Gastrocnemius medialis (tissue), 4 donors: ENCODE measurements at regions not wholly inside any gene's neighbourhood (a gene's known extent, or its start where the extent isn't known, plus 50 kb on each side); places are given as distances from the start of the nearest gene placed in this dataset.
"Not testable (repeated sequence)": the region's sequence is repeated elsewhere in the genome, so short reads cannot be mapped to it uniquely, and the experiment has no call there.

Experiments used
- ATAC-seq, 2 donors: fragments of 150-250 bp; one replicate each; pipeline ENCODE4 v1.9.1; 2016
- DNase-seq, 2 donors: peaks; one replicate each; pipeline ENCODE4 v3.0.0-alpha.2; 2019
- H3K27ac ChIP-seq, 4 donors: fragments of 200-600 bp; sonication (generic); 1 replicate in 1 of 4; 2 replicates in 3 of 4; pipeline ENCODE4 v1.5.1; 2016 to 2018; ENCODE audit warnings: mild to moderate bottlenecking in 2 of 4, moderate library complexity in 1 of 4
- H3K27me3 ChIP-seq, 3 donors: fragments of 200-600 bp; sonication (generic) in 2 of 3; 1 replicate in 1 of 3; 2 replicates in 2 of 3; pipeline versions ENCODE4 v1.5.1 to v1.6.0; 2016 to 2019; ENCODE audit warnings: mild to moderate bottlenecking in 1 of 3, moderate library complexity in 1 of 3
- H3K36me3 ChIP-seq, 2 donors: fragments of 200-600 bp; sonication (generic) in 1 of 2; one replicate each; pipeline ENCODE4 v1.5.1; 2017 to 2018
- H3K4me1 ChIP-seq, 2 donors: fragments of 200-600 bp; sonication (generic) in 1 of 2; one replicate each; pipeline ENCODE4 v1.5.1; 2016 to 2017; ENCODE audit warnings: mild to moderate bottlenecking in 2 of 2
- H3K4me3 ChIP-seq, 4 donors: fragments of 200-600 bp; sonication (generic) in 3 of 4; 1 replicate in 1 of 4; 2 replicates in 3 of 4; pipeline ENCODE4 v1.5.1; 2016 to 2019; ENCODE audit warnings: mild to moderate bottlenecking in 2 of 4
- H3K9me3 ChIP-seq, 3 donors: fragments of 200-600 bp; sonication (generic) in 2 of 3; 1 replicate in 1 of 3; 2 replicates in 2 of 3; pipeline ENCODE4 v1.5.1; 2016 to 2019
- POLR2A ChIP-seq, 2 donors: fragments of 450-650 bp; IDR thresholded peaks; one replicate each; pipeline ENCODE4 v1.6.1; 2017; ENCODE audit warnings: antibody characterized with exemption in 2 of 2, mild to moderate bottlenecking in 2 of 2, moderate library complexity in 2 of 2
- in situ Hi-C, 4 donors: fragments of 200-750 bp; cut with MboI; loops; one replicate each; pipeline versions ENCODE4 v1.15.0 to v1.8.0; 2017; ENCODE audit warnings: low sequenced_read_pairs in 4 of 4
- intact Hi-C: fragments of 100-400 bp; cut with DNase I; formaldehyde crosslinking; loops from one replicate; pipeline ENCODE4 v1.15.1; 2023; ENCODE audit warnings: low total_unique reads
- TF ChIP-seq, protein P1 (sequence below), 5 experiments: fragments of 450-650 bp in 3 of 5; fragments of 200-600 bp in 2 of 5; sonication (generic) in 2 of 5; IDR thresholded peaks in 4 of 5; conservative IDR thresholded peaks in 1 of 5; 1 replicate in 4 of 5; 2 replicates in 1 of 5; pipeline ENCODE4 v1.5.1; 2016 to 2019; ENCODE audit warnings: antibody characterized with exemption in 5 of 5, mild to moderate bottlenecking in 3 of 5, moderate library complexity in 3 of 5

- ATAC-seq: no peak
- intact Hi-C loops: no loop called here
- TF ChIP-seq, protein P1, sequence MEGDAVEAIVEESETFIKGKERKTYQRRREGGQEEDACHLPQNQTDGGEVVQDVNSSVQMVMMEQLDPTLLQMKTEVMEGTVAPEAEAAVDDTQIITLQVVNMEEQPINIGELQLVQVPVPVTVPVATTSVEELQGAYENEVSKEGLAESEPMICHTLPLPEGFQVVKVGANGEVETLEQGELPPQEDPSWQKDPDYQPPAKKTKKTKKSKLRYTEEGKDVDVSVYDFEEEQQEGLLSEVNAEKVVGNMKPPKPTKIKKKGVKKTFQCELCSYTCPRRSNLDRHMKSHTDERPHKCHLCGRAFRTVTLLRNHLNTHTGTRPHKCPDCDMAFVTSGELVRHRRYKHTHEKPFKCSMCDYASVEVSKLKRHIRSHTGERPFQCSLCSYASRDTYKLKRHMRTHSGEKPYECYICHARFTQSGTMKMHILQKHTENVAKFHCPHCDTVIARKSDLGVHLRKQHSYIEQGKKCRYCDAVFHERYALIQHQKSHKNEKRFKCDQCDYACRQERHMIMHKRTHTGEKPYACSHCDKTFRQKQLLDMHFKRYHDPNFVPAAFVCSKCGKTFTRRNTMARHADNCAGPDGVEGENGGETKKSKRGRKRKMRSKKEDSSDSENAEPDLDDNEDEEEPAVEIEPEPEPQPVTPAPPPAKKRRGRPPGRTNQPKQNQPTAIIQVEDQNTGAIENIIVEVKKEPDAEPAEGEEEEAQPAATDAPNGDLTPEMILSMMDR (IDR thresholded peaks at IDR 0.05 in 4 of 5, conservative IDR thresholded peaks at IDR 0.05 in 1 of 5): no peak
- TF ChIP-seq POLR2A (IDR thresholded peaks at IDR 0.05): no peak
These were observed 562.3 kb upstream of the C9orf72 start for GRCh38 chr9:28135549-28135948.

DNA sequence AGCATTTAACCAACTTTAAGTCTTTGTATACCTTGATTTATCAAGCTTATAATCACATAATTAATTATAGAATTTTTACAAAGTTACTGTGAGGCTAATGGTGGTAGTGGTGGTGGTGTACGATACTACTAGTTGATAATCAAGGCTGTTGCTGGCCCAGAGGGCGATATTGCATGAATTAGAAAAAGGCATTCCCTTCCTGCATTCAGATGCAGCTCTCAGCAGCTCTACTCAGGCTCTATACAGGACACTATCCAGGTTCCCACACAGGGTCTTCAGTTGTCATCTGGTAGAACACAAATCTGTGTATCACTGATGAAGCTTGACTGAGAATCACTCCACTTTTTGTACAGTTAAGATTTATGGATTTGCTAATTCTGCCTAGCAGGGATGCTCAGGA is 562.8 kb upstream of the C9orf72 start:
- H3K4me1 ChIP-seq: no peaks in the 10 kb centered on the region
- no peak overlapping the region for H3K4me3 ChIP-seq
- intact Hi-C loops (no loop called here), in situ Hi-C loops (no loop called here)
- ATAC-seq (no peak), DNase-seq (no peak)
- H3K9me3 ChIP-seq: no peaks in the 10 kb centered on the region
- no peaks in the 10 kb centered on the region for H3K36me3 ChIP-seq
- no peaks in the 10 kb centered on the region for H3K27me3 ChIP-seq
- TF ChIP-seq, protein P1 (IDR thresholded peaks at IDR 0.05 in 4 of 5, conservative IDR thresholded peaks at IDR 0.05 in 1 of 5): no peak
- no peak for TF ChIP-seq POLR2A (IDR thresholded peaks at IDR 0.05)
- no peak overlapping the region for H3K27ac ChIP-seq

More at GRCh38 chr9:28135549-28135948, 562.3 kb upstream of the C9orf72 start:
- no peak for DNase-seq
- H3K4me1 ChIP-seq: no peaks in the 10 kb centered on the region
- no peak overlapping the region for H3K27ac ChIP-seq
- H3K27me3 ChIP-seq: no peaks in the 10 kb centered on the region
- no peaks in the 10 kb centered on the region for H3K36me3 ChIP-seq
- no peak overlapping the region for H3K4me3 ChIP-seq
- H3K9me3 ChIP-seq: no peaks in the 10 kb centered on the region
- in situ Hi-C loops: no loop called here

DNA sequence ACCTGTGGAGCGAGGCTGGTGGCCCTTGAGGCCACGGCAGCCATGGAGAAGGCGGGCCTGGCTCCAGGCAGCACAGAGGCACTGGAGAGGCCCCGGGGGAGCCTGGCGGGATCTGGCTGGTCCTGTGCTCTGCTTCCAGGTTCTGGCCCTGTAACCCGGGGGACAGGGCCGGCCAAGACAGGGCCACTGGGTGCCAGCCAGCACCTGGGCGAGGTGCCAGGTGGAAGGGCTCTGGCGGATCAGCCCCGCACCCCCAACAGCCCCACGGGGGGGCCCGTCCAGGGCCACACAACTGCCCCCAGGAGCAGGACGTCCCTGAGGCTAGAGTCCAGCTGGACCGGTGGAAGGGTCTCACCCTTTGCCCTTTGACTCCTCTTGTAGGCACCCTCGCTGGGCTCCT is 574.1 kb upstream of the C9orf72 start:
- H3K27ac ChIP-seq, DNase-seq, H3K4me3 ChIP-seq, intact Hi-C loops, ATAC-seq, H3K27me3 ChIP-seq, H3K4me1 ChIP-seq, H3K36me3 ChIP-seq, in situ Hi-C loops, H3K9me3 ChIP-seq: not testable (repeated sequence)

DNA sequence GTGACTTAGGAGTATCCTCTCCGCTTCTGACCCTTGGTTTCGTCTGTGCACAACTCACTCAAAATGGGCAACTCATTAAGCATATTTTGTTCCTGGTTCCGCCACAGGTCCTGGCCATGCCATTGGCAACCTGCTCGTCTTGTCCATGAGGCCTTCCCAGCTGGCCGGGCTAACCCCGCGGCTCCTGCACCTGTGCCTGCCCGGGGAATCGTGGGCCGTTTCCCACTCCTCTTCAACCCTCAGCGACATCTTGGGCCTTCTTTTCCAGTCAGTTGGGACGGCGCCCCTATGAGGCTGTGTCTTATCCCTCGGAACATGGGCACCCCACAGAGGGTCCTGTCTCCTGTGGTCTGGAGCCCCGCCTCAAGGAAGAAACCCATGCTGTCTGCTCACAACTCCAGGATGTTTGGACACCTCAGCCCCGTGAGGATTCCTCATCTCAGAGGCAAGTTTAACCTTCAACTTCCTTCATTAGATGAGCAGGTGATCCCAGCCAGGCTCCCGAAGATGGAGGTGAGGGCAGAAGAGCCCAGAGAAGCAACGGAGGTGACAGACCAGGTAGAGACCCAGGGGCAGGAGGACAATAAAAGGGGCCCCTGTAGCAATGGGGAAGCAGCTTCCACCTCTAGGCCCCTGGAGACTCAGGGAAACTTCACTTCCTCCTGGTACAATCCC is 574.8 kb upstream of the C9orf72 start:
- DNase-seq, intact Hi-C loops, in situ Hi-C loops: not testable (repeated sequence)

GRCh38 chr9:28149361-28150050 is 576.2 kb upstream of the C9orf72 start:
- intact Hi-C loops, H3K4me1 ChIP-seq, H3K4me3 ChIP-seq, H3K36me3 ChIP-seq, H3K27ac ChIP-seq, ATAC-seq, H3K27me3 ChIP-seq, in situ Hi-C loops, DNase-seq, H3K9me3 ChIP-seq: not testable (repeated sequence)

More for the DNA sequence above, 574.8 kb upstream of the C9orf72 start:
- not testable (repeated sequence) for ATAC-seq, H3K36me3 ChIP-seq, H3K4me3 ChIP-seq, H3K4me1 ChIP-seq, H3K9me3 ChIP-seq, H3K27ac ChIP-seq, H3K27me3 ChIP-seq

DNA sequence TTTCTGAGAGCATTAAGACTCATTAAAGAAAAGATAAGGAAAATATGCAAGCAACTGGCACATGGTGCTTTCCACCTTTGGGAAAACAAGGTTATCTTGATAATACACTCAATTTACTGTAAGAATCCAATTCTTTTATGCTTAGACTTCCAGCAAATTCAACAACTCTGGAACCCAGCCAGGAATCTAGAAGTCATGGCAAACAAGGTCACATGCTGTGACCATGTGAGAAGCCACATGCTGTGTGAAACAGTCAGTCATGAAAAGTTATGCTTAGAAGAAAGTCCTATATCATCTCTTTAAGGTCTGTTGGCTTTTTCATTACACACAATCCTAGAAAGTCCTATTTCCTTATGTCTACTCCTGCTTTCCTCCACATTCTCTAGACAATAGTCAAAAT is 581.8 kb upstream of the C9orf72 start:
- no peak for ATAC-seq
- H3K9me3 ChIP-seq: no peaks in the 10 kb centered on the region
- TF ChIP-seq, protein P1 (IDR thresholded peaks at IDR 0.05 in 4 of 5, conservative IDR thresholded peaks at IDR 0.05 in 1 of 5): no peak
- no peak for TF ChIP-seq POLR2A (IDR thresholded peaks at IDR 0.05)
- H3K4me3 ChIP-seq: no peak overlapping the region
- H3K36me3 ChIP-seq: no peaks in the 10 kb centered on the region
- H3K4me1 ChIP-seq: no peaks in the 10 kb centered on the region
- intact Hi-C loops: no loop called here
- in situ Hi-C loops: no loop called here
- H3K27ac ChIP-seq: no peak overlapping the region
- DNase-seq: no peak
- H3K27me3 ChIP-seq: no peaks in the 10 kb centered on the region
